NOMO-1 (cell line): ENCODE measurements at regions not wholly inside any gene's neighbourhood (a gene's known extent, or its start where the extent isn't known, plus 50 kb on each side); places are given as distances from the start of the nearest gene placed in this dataset.
A peak's percentile ranks its signal among the peaks of the same experiment; 100 is the strongest.
"Not testable (repeated sequence)": the region's sequence is repeated elsewhere in the genome, so short reads cannot be mapped to it uniquely, and the experiment has no call there.

ENCODE experiments used
- DNase-seq, 2 experiments: peaks; one replicate each; lab custom pipeline; 2025; ENCODE audit not compliant: unreplicated experiment in 2 of 2; lab: John Stamatoyannopoulos, UW

DNA sequence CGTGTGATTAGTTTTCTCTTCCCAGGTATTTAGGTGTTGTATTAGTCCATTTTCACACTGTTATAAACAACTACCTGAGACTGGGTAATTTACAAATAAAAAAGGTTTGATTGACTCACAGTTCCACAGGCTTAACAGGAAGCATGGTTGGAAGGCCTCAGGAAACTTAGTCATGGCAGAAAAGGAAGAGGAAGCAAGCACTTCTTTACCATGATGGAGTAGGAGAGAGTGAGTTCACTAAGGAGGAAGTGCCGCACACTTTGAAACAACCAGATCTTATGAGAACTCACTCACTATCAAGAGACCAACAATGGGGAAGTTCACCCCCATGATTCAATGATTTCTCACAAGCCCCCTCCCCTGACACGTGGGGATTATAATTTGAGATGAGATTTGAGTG, 1343.7 kb upstream of the GOT2 start:
- DNase-seq: peak in 1 of 2 experiments; percentile 11

DNA sequence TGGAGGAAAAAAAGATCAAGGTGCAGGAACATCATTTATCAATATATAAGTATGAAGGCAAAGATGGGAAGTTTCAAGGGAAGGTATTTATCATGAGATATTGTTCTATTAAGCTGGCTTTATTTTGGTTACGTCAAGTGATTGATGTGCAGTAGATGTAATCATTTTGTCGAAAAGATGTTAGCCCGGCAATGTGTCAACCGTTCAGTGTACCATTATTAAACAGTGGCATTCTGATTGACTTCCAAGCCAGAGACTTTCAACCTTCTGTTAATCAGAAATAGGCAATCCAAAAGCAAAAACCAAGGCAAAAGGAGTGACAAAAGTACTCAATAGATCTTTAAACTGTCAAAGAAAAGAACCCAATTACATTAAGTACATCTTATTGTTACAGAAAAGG, 1340.3 kb upstream of the GOT2 start:
- no peak for DNase-seq

DNA sequence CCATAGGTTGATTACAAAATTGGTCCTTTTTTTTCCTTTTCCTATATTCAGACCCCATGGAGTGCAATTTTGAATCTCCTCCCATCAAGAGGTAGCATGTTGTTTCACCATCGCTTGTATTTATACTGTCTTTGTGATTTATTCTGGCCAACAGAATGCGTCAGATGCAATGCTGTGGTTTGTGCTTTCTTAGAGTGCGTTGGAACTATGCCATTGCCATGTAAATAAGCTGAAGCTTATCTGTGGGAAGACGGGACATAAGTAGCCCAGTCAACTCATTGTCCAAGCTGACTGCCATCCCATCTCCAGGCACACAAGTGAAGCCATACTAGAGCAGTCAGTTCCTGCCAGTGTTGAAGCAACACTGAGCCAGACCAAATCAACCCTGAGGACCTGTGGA, 1339.3 kb upstream of the GOT2 start:
- DNase-seq: no peak

DNA sequence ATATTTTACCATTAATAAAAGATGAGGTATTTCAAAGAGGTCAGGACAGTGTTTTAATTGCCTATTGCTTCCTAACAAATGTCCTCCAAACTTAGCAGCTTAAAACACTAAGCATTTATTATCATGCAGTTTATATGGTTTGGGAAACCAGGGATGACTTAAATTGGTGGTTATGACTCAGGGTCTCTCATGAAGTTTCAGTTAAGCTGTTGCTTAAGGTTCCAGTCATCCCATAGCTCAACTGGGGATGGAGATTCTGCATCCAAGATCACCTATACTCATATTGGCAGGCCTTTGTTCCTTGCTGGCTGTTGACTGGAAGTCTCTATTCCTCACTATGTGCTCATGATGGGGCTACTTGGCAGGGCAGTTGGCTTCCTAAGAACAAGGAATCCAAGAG, 1329.9 kb upstream of the GOT2 start:
- no peak for DNase-seq

DNA sequence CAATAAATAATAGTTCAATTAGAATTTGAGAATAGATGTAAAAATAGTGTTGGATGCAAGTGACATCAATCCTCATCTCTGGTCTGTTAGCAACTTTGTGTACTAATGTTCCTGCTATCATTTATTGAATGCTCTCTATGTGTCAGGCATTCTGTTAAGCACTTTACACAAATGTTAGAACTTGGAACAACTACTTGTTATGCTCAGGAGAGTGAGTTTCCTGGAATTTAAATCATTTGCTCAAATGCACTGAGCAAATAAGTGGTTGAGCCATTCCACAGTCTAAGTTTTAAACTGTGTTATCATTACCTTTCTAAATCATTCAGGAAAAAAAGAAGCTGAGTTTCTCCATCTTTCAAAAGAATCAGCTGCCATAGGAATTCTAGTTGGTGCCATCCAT, 1327.3 kb upstream of the GOT2 start:
- no peak for DNase-seq

DNA sequence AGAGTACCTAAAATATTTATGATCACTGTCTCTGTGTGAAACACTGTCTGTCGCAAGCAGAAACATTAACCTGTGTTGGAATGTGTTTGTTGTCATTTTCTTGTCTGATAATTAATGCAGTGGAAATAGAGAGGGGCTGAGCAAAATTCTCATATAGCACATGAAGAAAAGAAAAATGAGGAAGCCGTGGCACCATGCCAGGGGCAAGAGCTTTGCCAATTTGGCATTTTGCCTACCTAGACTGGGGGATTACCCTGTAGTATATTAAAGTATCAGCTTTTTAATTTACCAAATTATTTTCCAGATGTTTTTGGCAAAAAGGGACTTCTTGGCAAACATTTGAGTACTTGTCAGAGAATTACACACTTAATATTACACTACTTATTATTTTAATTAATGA, 1326.6 kb upstream of the GOT2 start:
- no peak for DNase-seq

DNA sequence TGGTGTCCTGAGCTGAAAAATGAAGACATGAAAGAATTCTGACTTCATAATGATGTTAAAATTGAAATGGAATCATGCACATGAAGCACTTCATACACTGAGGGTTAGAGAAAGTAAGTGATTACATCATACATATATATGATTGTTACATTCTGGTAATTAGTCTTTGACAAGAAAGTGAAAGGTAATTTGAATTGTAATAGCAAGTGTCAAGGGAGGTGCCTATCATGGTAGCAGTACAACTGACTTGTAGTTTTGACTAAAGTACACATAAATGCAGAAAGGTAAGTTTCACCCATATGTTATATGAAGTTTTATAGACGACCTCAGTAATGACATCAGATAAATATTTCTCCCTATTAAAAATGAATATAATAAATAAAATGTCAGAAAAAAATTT, 1325.0 kb upstream of the GOT2 start:
- DNase-seq: no peak

DNA sequence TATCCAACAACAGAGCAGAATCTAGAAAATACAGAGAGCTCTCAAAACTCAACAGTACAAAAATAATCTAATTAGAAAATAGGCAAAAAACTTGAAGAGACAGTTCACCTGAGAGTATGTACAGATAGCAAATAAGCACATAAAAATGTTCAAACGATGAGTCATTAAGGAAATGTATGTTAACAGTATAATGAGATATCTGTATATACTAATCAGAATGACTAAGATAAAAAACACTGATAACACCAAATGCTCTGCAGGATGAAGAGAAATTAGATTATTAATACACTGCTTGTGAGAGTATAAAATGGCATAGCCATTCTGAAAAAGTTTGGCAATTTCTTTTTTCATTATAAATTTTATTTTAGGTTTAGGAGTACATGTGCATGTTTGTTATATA, 1307.6 kb upstream of the GOT2 start:
- no peak for DNase-seq

DNA sequence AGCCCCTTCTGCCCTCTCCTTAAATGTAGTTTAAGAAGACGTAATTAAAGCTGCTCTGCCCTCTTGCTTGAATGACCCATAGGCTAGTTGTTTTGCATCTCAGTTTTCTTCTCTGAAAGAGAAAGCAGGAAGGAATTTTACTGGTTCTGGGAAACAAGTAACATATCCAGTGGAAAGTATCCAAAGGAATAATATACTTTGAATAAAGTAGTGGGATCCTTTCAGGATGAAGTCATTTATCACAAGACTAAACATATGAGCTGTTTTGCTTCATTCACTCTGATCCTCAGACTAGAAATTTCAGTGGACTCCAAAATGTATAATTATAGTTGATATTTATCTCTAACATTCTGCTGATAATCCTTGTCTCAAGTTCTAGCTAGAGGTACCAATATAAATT, 1297.6 kb upstream of the GOT2 start:
- DNase-seq: no peak

DNA sequence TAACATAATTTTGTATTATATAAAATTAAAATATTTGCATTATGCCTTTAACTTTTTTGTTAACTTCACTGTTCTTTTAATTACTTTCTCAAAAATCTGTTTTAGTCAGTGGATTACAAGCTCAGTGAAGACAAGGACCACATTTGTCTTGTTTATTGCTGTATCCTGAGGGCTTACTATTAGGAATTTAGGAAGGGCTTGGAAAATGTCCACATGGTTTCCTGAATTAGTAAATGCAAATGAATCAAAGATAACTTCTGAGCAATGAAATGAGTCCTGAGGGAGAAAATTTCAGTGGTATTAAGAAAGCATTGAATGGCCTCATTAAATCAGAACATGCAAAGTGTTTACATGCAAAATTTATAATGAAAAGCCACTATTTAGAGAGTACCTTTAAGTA, 1293.2 kb upstream of the GOT2 start:
- no peak for DNase-seq

DNA sequence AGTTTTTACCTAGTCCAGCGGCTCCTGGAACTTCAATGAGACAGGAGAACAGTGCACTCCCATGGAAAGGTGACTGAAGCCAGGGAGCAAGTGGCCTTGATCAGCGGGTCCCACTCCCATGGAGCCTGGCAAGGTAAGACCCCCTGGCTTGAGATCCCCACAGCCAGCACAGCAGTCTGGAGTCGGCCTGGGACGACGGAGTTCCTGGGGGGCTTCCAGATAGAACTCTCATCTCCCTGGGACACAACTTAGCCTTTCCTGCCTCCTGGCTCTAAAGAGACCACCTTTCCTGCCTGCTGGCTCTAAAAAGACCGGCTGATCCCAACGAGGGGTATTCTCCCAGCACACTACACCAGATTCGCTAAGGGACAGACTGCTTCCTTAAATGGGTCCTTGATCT, 1279.0 kb upstream of the GOT2 start:
- no peak for DNase-seq

DNA sequence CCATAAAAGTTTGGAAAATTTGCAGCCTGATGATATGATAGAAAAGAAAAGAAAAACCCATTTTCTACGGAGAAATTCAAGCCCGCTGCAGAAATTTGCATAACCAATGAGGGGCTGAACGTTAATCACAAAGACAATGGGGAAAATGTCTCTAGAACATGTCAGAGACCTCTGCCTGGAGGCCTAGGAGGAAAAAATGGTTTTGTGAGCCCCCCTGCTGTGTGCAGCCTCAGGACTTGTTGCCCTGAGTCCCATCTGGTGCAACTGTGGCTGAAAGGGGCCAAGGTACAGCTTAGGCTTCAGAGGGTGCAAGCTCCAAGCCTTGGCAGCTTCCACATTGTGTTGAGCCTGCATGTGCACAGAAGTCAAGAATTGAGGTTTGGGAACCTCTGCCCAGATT, 1267.4 kb upstream of the GOT2 start:
- DNase-seq: no peak

DNA sequence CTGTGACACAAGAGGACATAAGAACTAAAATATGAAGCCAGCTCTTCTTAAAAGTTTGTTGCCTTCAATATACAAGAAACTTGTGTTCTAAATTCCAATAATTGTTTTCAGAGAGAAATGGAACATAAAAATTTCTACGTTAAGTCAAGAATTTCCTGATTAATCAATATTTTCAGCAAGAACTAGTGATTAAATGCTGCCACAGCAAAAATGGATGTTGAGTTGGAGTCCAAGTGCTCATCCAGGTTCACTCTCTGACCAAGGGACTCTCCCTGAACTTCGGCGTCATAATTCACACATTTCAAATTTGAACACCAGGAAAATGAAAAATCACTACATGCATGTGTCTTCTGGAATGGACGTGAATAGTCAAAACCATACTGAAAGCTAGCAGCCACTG, 1263.6 kb upstream of the GOT2 start:
- no peak for DNase-seq

DNA sequence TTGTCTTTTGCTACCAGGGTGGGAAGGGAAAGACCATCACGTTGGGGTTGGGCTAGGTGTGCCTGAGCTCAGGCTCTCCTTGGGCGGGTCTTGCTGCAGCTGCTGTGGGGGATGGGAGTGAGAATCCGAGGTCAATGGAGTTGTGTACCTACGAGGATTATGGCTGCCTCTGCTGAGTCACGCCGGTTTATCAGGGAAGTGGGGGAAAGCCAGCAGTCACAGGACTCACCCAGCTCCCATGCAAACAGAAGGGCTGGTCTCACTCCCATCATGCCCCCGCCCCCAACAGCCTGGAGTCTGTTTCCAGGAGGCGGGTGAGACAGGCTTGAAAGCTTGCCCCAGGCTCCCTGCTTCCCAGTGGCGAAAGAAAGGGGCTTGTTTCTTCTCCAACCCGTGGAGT, 1259.0 kb upstream of the GOT2 start:
- DNase-seq: no peak

DNA sequence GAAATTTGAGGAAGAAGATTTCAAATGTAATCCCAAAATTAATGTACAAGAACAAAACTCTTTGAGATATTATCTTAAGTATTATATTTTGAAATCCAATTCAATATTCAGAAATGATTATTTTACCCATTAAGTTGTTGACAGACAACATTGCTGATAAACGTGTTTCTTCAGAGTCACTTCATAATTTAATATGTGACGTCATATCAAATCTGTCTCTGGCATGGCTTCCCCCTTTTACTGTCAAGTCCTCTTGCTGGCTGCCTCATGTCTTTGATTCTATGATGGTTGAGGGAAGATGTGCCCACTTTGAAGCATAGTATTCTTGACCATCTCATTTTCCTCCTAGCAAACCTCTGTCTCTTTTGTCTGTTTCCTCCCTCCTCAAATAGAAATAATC, 1257.1 kb upstream of the GOT2 start:
- no peak for DNase-seq

DNA sequence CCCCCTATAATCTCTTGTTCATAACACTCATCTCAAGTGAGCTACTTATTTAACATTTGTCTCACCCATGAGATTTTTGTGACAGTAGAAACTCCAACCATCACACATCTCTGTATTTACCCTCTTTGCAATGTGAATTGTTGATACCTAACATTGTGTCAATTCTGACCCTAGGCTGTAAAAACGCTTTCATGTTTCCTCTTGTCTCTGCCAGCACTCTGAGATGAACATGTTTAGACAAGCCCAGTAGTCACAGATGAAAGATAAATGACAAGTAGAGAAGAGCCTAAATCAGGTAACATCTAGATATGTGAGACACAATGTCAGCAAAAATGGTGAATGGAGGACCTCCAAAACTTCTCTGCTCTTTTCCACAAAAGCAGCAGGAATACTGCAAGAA, 1254.5 kb upstream of the GOT2 start:
- no peak for DNase-seq

DNA sequence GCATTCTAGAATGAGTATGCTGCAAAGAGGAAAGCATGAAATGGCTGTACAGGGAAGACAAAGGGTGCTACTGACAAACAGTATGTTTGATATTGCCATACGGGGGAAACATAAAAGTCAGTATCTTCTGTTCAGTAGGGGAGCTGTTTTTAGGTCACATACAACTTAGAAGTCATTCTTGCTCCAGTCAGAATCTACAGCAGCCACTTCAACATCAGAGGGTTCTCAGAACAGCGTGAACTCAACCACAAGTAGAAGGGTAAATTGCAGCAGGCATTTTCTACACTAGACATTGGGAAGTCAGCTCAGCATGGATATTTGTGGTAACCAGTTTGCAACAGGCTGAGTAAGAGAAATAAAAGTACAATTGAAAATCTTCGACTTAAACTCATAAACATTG, 1241.8 kb upstream of the GOT2 start:
- DNase-seq: no peak

DNA sequence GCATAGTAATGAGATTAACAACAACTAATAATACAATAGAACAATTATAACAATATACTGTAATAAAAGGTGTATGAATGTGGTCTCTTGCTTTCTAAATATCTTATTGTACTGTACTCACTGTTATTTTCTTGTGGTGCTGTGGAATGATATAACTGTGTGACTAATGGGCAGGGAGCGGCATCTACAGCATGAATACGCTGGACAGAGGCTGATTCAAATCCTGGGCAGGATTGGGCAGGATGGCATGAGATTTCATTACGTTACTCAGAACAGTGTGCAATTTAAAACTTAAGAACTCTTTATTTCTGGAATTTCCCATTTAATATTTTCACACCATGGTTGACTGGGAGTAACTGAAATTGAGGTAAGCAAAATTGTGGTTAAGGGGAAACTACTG, 1239.8 kb upstream of the GOT2 start:
- DNase-seq: no peak

DNA sequence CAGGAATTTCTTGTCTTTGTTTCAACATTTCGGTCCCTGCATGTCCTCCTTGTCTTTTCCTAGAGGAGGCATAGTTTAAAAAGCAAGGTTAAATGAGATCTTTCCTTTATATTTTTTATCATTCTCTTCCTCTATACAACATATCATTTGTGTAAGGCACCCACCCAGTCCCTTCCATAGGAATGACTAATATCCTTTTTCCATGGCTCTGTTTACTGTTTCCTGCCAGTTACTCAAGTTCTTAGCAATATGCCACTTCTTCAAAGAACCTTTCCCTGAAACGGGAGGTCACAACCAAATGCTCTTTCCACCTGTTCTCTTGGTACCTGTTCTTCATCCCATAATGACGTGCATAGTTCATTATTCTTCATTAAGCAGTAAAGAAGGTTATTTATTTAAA, 1237.1 kb upstream of the GOT2 start:
- DNase-seq: no peak

DNA sequence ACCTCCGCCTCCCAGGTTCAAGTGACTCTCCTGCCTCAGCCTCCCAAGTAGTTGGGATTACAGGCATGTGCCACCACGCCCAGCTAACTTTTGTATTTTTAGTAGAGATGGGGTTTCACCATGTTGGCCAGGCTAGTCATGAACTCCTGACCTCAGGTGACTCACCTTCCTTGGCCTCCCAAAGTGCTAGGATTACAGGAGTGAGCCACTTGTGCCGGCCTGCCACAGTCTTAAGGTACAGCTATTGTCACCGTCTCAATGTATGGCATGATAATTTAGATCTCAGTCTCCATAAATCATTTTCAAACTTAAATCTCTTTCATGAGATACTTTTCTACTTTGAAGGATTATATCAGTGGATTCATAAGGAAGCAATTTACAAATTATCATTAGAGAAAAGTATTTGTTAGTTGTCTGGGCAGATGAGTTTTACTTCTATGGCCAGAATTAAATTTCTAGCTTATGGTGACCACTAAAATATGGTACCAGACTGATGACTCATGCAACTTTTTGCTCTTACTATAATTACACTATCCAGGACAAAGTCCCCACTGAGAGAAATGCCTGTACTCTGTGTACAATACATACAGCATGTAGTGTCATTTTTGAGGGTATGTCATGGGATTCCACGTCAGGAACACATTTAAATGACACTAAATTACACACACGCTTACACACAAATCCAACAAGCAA, 1230.3 kb upstream of the GOT2 start:
- no peak for DNase-seq

DNA sequence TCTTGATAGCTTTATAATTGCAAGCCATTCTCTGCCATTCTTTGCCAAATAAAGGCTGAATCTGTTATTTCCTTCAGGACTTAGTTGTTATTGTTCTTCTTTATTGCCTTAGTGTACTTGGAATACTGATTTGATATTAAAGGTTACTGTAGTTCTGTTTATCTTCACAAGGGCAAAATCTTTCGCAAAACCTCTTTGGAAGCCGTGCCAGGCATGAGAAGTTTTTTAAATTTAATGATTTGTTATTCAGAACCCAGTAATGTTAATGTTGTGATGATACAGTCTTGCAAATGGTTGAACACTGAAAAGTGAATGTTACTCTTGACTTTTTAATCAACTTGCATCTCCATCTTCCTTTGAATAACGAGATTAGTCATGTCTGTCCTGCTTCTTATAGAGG, 1225.2 kb upstream of the GOT2 start:
- no peak for DNase-seq

DNA sequence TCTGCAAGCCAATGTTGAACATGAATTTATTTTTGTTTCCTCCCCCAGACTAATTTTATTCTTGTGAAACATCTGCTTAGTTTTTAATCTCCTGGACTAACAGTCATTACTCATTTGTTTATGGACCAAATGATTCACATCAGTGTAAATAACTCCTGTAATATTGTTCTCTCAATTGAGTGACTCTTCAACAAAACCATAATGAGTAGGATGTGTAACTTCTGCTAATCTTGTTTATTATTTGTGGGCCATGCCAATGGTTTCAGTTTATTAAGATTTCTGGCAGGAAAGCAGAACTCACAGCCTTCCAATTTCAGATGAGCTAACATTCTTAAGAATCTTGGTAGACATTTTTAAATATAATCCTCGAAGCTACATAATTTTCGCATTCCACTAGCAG, 1216.3 kb upstream of the GOT2 start:
- no peak for DNase-seq

DNA sequence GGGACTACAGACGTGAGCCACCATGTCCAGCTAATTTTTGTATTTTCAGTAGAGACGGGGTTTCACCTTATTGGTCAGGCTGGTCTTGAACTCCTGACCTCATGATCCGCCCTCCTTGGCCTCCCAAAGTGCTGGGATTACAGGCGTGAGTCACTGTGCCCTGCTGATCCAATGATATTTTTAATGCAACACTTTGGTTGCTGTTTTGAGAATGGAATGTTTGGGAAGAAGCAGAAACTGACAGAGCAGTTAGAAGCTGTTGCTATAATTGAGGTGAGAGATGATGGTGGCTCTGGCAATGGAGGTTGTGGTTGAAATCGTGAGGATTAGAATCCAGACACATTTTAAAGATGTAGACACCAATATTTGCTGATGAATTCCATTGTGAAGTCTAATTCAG, 1209.9 kb upstream of the GOT2 start:
- DNase-seq: not testable (repeated sequence)
